MM.1S (cell line): ENCODE measurements at regions not wholly inside any gene's neighbourhood (a gene's known extent, or its start where the extent isn't known, plus 50 kb on each side); places are given as distances from the start of the nearest gene placed in this dataset.

Experiments
- CTCF ChIP-seq: fragments of 300-600 bp; sonication (generic); IDR thresholded peaks from 2 replicates; pipeline ENCODE4 v1.5.1; 2016; ENCODE audit warnings: antibody characterized with exemption, low read length, mixed read lengths
- EZH2 ChIP-seq: fragments of 300-600 bp; sonication (generic); optimal IDR thresholded peaks from 2 replicates; pipeline ENCODE3; 2017; ENCODE audit warnings: low read depth, mild to moderate bottlenecking, antibody characterized with exemption, low read length, mixed read lengths
- EZH2phosphoT487 ChIP-seq: fragments of 300-600 bp; sonication (generic); IDR thresholded peaks from 2 replicates; pipeline ENCODE4 v1.6.1; 2018; ENCODE audit warnings: antibody characterized with exemption, low read length

- TF ChIP-seq EZH2 (no peak), CTCF (no peak), EZH2phosphoT487 (no peak)
Observed at GRCh38 chr4:154065368-154065767, 276.5 kb upstream of the SFRP2 start.
